ENCODE measurements at regions not wholly inside any gene's neighbourhood (a gene's known extent, or its start where the extent isn't known, plus 50 kb on each side); places are given as distances from the start of the nearest gene placed in this dataset.

- H3K4me3 ChIP-seq (ENCODE audit: low read depth, low read length), result no peak overlapping the region
- no peak for DNase-seq (ENCODE audit: low read depth)
- no peak for TF ChIP-seq CTCF (IDR thresholded peaks at IDR 0.05; ENCODE audit: insufficient read depth, low read length)
Observed at GRCh38 chr14:47846008-47846407, 170.6 kb upstream of the MDGA2 start.

- TF ChIP-seq CTCF (IDR thresholded peaks at IDR 0.05; ENCODE audit: insufficient read depth, low read length), result no peak
- H3K4me3 ChIP-seq (ENCODE audit: low read depth, low read length), result no peak overlapping the region
Observed at GRCh38 chr14:47843236-47843635, 167.8 kb upstream of the MDGA2 start.

GRCh38 chr14:47833011-47833410 is 157.6 kb upstream of the MDGA2 start:
- no peak overlapping the region for H3K4me3 ChIP-seq (ENCODE audit: low read depth, low read length)
- DNase-seq (ENCODE audit: low read depth), result no peak
- TF ChIP-seq CTCF (IDR thresholded peaks at IDR 0.05; ENCODE audit: insufficient read depth, low read length), result no peak

More at GRCh38 chr14:47843236-47843635, 167.8 kb upstream of the MDGA2 start:
- no peak for DNase-seq (ENCODE audit: low read depth)

- H3K4me3 ChIP-seq (ENCODE audit: low read depth, low read length), result no peak overlapping the region
- no peak for DNase-seq (ENCODE audit: low read depth)
- no peak for TF ChIP-seq CTCF (IDR thresholded peaks at IDR 0.05; ENCODE audit: insufficient read depth, low read length)
Observed at GRCh38 chr14:47826809-47827208, 151.4 kb upstream of the MDGA2 start.

GRCh38 chr14:47822326-47822725 is 146.9 kb upstream of the MDGA2 start:
- DNase-seq (ENCODE audit: low read depth), result no peak
- H3K4me3 ChIP-seq (ENCODE audit: low read depth, low read length), result no peak overlapping the region
- no peak for TF ChIP-seq CTCF (IDR thresholded peaks at IDR 0.05; ENCODE audit: insufficient read depth, low read length)

GRCh38 chr14:47821135-47821534 is 145.7 kb upstream of the MDGA2 start:
- no peak for TF ChIP-seq CTCF (IDR thresholded peaks at IDR 0.05; ENCODE audit: insufficient read depth, low read length)
- H3K4me3 ChIP-seq (ENCODE audit: low read depth, low read length), result no peak overlapping the region
- DNase-seq (ENCODE audit: low read depth), result no peak

GRCh38 chr14:47790477-47790876 is 115.1 kb upstream of the MDGA2 start:
- H3K4me3 ChIP-seq (ENCODE audit: low read depth, low read length), result no peak overlapping the region
- no peak for DNase-seq (ENCODE audit: low read depth)
- TF ChIP-seq CTCF (IDR thresholded peaks at IDR 0.05; ENCODE audit: insufficient read depth, low read length), result no peak

All from fibroblast of the aortic adventitia (primary cell).